ENCODE measurements at regions not wholly inside any gene's neighbourhood (a gene's known extent, or its start where the extent isn't known, plus 50 kb on each side); places are given as distances from the start of the nearest gene placed in this dataset.
A peak's percentile ranks its signal among the peaks of the same experiment; 100 is the strongest.

DNA sequence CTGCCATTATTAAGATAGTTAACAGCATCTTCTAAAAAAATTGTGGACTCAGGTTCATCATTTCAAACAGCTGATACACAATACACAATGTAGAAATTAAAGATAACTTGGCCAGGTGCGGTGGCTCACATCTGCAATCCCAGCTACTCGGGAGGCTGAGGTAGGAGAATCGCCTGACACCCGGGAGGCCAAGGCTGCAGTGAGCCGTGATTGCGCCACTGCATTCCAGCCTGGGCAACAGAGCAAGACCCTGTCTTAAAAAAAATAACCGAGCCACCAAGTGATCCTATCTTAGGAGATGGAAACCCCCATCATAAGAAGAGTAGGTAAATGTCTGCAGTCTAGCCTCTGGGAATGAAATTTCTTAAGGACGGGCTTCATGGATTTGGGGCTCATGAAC, 241.7 kb downstream of the PIK3R1 start:
- no peak for DNase-seq

DNA sequence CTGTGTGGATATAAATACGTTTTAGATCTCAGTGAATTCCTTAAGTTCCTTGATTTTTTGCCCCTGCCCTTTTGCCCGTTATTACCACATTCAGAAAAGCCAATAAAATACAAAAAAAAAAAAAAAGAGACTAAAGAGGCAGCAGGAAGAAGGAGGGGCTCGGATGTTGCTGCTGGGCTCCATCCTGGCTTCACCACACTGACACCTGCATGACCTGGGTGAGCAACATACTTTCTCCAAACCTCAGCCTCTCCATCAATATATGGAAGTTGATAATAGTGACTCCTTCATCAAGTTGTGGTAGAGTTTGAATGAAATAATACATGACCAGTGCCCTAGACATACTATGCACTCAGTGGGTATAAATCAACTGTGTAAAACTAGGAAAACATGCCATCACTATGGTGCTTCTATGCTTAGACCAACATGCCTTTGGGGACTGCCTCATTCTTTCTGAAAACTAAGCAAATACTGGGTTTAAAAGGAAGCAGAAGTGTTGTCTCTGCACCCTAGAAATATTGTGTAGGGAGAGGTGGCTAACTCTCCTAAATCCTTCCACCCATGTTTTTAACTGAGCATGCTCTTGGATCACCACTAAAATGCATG, 243.0 kb downstream of the PIK3R1 start:
- no peak for DNase-seq

- peak; percentile 95 for DNase-seq
Observed at GRCh38 chr5:68459093-68459809, 243.7 kb downstream of the PIK3R1 start.

- no peak for DNase-seq
Observed at GRCh38 chr5:68459810-68460139, 244.2 kb downstream of the PIK3R1 start.

GRCh38 chr5:68460147-68460798, 244.7 kb downstream of the PIK3R1 start:
- DNase-seq, result peak; percentile 42

DNA sequence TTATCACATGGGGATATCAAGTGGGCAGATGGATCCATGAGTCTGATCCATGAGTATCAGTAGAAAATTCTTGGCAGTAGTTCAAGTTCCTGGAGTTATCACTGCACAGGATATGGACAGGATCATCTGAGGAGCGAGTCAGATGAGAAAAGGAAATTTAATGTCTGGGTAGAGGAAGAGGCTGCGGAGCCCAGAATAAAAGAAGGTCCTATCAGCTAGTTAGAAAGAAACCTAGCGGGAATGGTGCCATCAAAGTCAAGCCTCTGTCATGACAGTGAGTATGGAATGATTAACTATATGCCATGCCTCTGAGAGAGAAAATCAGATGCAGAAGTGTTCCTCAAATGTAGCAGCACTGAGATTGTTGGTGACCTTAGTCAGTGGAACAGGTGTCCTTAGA, 248.1 kb downstream of the PIK3R1 start:
- DNase-seq, result no peak

DNA sequence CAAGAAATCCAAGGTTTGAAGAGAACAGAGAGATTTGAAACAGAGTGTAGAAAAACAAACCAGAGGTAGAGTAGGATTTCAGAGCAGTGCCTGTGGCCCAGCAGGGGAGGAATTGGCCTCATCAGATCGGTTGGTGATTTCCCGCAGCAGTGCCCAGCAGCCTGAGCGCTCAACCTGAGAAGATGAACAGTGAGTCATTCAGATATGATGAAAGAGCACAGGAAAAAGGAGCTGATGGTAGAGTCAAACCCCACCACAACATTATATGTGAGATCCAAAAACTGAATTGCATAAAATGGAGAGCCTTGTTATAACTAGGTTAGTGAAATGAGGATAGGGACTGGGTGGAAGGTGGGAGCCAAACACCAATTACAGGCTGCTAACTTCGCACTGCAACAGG, 248.9 kb downstream of the PIK3R1 start:
- DNase-seq, result no peak

- DNase-seq, result no peak
Observed at GRCh38 chr5:68465133-68465532, 249.6 kb downstream of the PIK3R1 start.

- DNase-seq, result no peak
Observed at GRCh38 chr5:68465934-68466551, 250.5 kb downstream of the PIK3R1 start.

DNA sequence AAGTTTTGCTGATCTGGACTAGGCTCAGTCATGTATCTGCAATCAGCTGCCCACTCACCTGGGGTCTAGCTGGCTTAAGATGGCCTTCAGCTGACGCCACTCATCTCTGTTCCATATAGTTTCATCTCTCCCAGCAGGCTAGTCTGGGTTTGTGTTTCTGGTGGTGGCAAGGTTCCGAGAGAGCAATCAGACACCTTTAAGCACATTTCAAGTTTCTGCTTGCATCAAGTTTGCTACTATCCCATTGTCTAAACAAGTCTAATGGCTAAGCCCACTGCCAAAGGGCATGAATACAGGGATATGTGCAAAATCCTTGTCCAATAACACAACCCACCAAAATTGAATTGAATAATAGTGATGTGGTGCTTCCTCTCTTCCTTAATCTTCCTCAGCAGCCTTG, 251.7 kb downstream of the PIK3R1 start:
- DNase-seq, result no peak

GRCh38 chr5:68467794-68468193, 252.2 kb downstream of the PIK3R1 start:
- DNase-seq, result no peak

GRCh38 chr5:68468322-68468721, 252.8 kb downstream of the PIK3R1 start:
- DNase-seq, result no peak

GRCh38 chr5:68475476-68475983, 260.0 kb downstream of the PIK3R1 start:
- no peak for DNase-seq

- DNase-seq, result no peak
Observed at GRCh38 chr5:68476854-68477253, 261.3 kb downstream of the PIK3R1 start.

DNA sequence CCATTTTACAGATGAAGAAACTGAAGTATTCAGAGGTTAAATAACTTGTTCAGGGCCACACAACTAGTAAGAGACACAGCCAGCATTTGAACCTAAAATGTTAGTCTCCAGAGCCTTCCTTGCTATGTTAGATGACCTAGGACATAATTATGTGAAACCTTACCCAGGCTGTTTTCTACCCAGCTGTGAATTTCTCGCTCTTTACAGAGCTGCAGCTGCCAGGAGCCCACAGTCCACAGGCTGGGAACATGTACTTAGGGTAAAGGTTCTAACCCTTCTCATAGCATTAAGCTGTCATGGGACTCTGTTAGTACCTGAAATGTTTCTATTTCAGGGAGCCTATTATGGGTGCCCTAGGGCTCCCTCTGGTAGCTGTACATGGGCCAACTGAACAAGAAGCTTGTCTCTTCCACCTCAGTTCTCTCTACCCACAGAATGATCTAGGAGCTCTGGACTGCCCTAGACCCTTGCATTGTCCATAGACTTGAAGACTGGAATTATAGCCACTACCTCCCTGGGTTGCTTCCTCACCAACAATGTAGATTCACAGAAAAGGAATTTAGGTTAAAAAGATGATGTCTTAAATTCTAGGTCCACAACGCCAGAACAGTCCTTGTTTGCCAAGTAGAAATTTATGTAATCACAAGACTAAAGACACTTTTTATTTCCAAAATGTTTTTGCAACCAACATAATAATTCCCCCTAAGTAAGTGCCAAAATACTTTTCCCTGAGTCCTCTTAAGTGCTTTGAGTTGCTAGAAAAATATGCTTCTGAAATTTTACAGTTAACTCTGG, 262.9 kb downstream of the PIK3R1 start:
- DNase-seq, result no peak

- DNase-seq, result no peak
Observed at GRCh38 chr5:68479524-68479923, 264.0 kb downstream of the PIK3R1 start.

DNA sequence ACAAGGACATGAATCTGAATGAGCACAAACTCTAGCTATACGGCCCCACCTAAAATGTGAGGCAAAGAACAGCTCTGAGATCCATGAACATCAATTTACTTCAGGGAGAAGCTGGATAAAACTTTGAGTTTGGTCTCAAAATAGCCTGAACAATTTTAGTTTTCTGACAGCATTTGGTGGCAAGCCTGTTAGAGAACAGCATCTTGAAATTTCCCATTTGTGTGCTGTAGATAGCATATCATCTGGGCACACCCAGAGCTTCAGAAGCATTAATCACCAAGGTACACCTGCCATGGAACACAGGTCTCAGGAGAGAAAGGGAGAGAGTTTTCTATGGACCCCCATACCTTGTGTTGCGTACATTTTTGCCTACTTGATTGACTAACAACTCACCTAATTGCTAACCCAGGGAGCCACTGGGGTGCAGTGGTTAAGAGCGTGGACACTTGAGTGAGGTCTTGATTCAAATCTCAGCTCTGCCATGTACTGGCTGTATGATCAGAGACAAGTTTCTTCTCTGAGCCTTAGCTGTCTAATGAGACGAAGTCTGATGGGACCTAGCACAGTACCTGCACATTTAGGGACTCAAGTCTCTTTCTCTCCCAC, 264.9 kb downstream of the PIK3R1 start:
- DNase-seq, result no peak

DNA sequence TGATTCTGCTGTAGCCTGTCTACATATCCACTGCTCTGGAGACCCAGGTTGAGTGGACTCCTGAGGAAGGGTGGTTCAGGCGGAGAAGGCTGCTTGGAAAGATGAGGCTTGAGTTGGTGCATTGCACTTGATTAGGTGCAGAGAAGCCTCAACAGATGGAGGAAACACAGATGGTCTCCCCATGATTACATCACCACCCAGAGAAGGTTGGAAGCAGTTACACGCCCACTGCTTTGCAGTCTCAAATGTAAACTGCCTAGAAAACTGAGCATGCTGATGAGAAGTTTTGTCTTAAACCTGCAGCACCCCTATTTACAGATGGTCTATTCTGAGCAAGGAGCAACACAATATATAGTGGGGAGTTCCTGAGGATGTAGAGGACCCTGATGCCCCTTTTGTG, 266.6 kb downstream of the PIK3R1 start:
- DNase-seq, result no peak

DNA sequence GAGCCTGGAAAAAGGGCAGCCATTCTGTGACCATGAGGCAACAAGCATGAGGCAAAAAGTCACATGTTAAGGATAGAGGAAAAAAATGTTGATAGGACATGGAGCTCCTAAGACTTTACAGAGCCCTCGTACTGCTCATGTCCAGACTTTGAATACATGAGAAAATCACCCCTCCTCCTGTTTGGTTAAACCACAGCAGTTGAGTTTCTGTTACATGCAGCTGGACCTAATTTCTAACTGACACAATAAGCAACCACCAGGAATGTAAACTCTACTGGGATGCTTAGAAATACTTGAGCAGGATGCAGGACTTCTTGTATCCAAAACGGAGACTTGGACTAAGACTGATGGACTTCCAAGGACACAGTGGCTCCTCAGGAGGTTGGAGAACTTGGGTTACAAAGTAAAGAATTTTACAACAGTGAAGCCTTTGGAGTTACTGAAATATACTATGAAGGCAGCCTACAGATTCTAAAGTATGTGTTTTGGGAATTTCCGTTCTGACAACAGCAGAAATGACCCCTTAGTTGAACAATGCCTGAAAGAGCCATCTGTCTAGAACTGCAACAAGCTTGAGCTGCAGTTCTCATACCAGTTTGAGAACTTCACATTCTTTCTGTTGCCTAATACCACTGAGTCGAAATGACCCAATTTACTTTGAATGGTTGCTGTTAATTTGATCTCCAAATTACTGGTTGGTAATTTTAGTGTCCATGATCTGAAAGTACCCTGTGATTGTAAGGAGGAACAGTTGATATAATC, 268.9 kb downstream of the PIK3R1 start:
- DNase-seq, result no peak

DNA sequence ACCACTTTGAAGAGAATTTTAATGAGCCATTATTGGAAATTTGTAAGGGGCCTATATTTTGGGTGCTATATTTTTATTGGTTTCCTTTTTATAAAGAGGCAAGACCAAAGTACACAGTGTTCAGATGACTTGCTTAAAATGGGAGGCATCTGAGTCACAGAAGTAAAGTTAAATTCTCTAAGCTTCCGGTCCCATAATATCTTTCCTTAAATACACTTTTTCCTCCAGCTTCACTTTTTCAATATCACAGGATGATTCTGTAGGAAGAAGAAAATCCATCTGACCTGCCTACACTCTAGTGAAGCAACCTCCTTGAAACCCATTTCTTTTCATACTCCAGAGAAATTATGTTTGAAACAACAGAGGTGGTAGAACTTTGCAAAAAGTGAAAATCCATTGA, 274.0 kb downstream of the PIK3R1 start:
- DNase-seq, result no peak

DNA sequence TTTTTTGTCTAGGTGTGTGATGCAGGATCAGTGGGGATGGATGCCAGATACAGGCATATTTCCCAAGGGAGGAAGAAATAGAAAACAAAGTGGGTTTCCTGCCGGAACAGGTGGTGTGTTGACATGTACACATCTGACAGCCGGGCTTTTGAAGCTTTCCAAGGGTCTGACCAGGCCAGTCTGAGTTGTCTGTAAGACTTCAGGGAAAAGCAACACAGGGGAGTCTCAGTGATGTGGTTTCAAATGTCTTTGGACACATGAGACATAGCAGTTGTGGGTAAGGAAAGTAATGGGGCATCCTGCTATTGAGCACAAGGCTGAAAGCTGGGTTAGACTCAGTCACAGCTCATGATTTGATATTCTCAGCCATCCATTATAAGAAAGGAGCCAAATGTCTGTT, 274.9 kb downstream of the PIK3R1 start:
- no peak for DNase-seq

DNA sequence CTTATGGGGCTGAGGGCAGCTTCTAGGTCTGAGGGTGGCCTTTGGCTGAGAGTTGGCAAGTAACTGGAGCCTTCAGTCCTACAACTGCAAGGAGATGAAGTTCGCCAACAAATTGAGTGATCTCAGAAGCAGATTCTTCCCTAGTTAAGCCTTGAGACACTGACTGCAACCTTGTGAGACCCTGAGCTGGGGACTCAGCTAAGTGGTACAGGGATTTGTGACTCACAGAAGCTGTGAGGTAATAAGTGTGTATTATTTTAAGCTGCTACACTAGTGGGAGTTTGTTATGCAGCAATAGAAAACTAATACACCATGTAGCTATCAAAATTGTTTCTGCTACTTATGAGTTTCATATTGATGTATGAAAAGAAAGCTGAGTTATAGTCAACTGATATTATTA, 279.2 kb downstream of the PIK3R1 start:
- DNase-seq, result no peak
